Endodermal cell (in vitro differentiated cells): ENCODE measurements at regions not wholly inside any gene's neighbourhood (a gene's known extent, or its start where the extent isn't known, plus 50 kb on each side); places are given as distances from the start of the nearest gene placed in this dataset.

Experiments
- DNase-seq: peaks from one replicate; pipeline ENCODE4 v3.0.0-alpha.2; 2017
- H3K27ac ChIP-seq: 2 replicates; pipeline ENCODE4 v1.5.1; 2013; ENCODE audit warnings: mild to moderate bottlenecking, low read depth, low read length, moderate library complexity
- H3K27me3 ChIP-seq: 2 replicates; pipeline ENCODE4 v1.6.1; 2013; ENCODE audit warnings: mild to moderate bottlenecking, low read length, moderate library complexity; ENCODE audit not compliant: insufficient read depth, control insufficient read depth, poor library complexity, severe bottlenecking
- H3K36me3 ChIP-seq: 2 replicates; pipeline ENCODE4 v1.7.0; 2013; ENCODE audit warnings: mild to moderate bottlenecking, low read length, moderate library complexity; ENCODE audit not compliant: control insufficient read depth, insufficient read depth
- H3K4me1 ChIP-seq: one replicate; pipeline ENCODE4 v1.7.0; 2013; ENCODE audit warnings: low read length; ENCODE audit not compliant: control insufficient read depth, insufficient read depth
- H3K4me3 ChIP-seq: 2 replicates; pipeline ENCODE4 v1.5.1; 2013; ENCODE audit warnings: mild to moderate bottlenecking, low read length, moderate library complexity
- H3K9ac ChIP-seq: 2 replicates; pipeline ENCODE4 v1.6.1; 2013; ENCODE audit warnings: mild to moderate bottlenecking, low read length, moderate library complexity; ENCODE audit not compliant: poor library complexity, severe bottlenecking; ENCODE audit errors: extremely low read depth
- H3K9me3 ChIP-seq: 2 replicates; pipeline ENCODE4 v1.6.1; 2013; ENCODE audit warnings: mild to moderate bottlenecking, low read length, moderate library complexity; ENCODE audit not compliant: control insufficient read depth
- H3K27ac Mint-ChIP-seq: 2 replicates; pipeline ENCODE4 v1.8.0; 2020; ENCODE audit warnings: mixed read lengths
- H3K27me3 Mint-ChIP-seq: 2 replicates; pipeline ENCODE4 v1.8.0; 2021; ENCODE audit warnings: mild to moderate bottlenecking, mixed read lengths; ENCODE audit not compliant: insufficient read depth
- H3K36me3 Mint-ChIP-seq: 2 replicates; pipeline ENCODE4 v1.8.0; 2020; ENCODE audit warnings: low read depth, mixed read lengths
- H3K4me1 Mint-ChIP-seq: 2 replicates; pipeline ENCODE4 v1.8.0; 2020; ENCODE audit warnings: mixed read lengths
- H3K4me3 Mint-ChIP-seq: 2 replicates; pipeline ENCODE4 v1.8.0; 2020; ENCODE audit warnings: mild to moderate bottlenecking, moderate library complexity, mixed read lengths
- H3K9me3 Mint-ChIP-seq: 2 replicates; pipeline ENCODE4 v1.8.0; 2020; ENCODE audit warnings: mild to moderate bottlenecking, mixed read lengths
- WGBS, 2 experiments: methylation state at CpG; one replicate each; pipeline versions ENCODE4 v1.1.5 to v1.1.7; 2013; ENCODE audit warnings: missing lambda C conversion rate in 2 of 2, mixed read lengths in 1 of 2; ENCODE audit not compliant: insufficient coverage in 1 of 2, insufficient read length in 1 of 2; 5-methylcytosine and 5-hydroxymethylcytosine counted together
- TF ChIP-seq, protein P1 (sequence below): fragments of 200-600 bp; sonication (generic); conservative IDR thresholded peaks from 2 replicates; pipeline ENCODE4 v1.5.0; 2021; ENCODE audit warnings: antibody characterized with exemption, mild to moderate bottlenecking

DNA sequence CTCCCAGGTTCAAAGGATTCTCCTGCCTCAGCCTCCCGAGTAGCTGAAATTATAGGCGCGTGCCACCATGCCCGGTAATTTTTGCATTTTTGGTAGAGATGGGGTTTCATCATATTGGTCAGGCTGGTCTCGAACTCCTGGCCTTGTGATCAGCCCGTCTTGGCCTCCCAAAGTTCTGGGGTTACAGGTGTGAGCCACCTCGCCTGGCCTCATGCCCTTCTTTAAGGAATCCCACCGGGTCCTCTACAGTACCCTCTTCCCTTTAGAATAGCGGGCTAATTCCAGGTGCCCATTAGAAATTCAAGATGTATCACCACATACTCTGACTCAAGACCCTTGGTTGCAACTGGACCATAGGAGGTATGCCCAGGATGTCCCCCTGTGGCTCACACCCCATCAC is 74.2 kb upstream of the ZNF536 start:
- Histone ChIP-seq H3K9me3 (no peaks in the 10 kb centered on the region), H3K36me3 (no peaks in the 10 kb centered on the region), H3K27ac (no peak overlapping the region), H3K4me1 (no peaks in the 10 kb centered on the region), H3K9ac (no peak overlapping the region), H3K27me3 (no peaks in the 10 kb centered on the region), H3K4me3 (no peak overlapping the region)
- H3K27me3 Mint-ChIP-seq: no peaks in the 10 kb centered on the region
- H3K36me3 Mint-ChIP-seq: no peaks in the 10 kb centered on the region
- DNase-seq: no peak
- no peak overlapping the region for H3K27ac Mint-ChIP-seq
- WGBS, 2 experiments: 92 to 93% methylated on average over 6 to 9 of the region's 9 CpGs
- no peaks in the 10 kb centered on the region for H3K9me3 Mint-ChIP-seq
- TF ChIP-seq, protein P1, sequence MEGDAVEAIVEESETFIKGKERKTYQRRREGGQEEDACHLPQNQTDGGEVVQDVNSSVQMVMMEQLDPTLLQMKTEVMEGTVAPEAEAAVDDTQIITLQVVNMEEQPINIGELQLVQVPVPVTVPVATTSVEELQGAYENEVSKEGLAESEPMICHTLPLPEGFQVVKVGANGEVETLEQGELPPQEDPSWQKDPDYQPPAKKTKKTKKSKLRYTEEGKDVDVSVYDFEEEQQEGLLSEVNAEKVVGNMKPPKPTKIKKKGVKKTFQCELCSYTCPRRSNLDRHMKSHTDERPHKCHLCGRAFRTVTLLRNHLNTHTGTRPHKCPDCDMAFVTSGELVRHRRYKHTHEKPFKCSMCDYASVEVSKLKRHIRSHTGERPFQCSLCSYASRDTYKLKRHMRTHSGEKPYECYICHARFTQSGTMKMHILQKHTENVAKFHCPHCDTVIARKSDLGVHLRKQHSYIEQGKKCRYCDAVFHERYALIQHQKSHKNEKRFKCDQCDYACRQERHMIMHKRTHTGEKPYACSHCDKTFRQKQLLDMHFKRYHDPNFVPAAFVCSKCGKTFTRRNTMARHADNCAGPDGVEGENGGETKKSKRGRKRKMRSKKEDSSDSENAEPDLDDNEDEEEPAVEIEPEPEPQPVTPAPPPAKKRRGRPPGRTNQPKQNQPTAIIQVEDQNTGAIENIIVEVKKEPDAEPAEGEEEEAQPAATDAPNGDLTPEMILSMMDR: no peak
- no peak overlapping the region for H3K4me3 Mint-ChIP-seq
- H3K4me1 Mint-ChIP-seq: peaks cover 3% of the 10 kb centered on the region

DNA sequence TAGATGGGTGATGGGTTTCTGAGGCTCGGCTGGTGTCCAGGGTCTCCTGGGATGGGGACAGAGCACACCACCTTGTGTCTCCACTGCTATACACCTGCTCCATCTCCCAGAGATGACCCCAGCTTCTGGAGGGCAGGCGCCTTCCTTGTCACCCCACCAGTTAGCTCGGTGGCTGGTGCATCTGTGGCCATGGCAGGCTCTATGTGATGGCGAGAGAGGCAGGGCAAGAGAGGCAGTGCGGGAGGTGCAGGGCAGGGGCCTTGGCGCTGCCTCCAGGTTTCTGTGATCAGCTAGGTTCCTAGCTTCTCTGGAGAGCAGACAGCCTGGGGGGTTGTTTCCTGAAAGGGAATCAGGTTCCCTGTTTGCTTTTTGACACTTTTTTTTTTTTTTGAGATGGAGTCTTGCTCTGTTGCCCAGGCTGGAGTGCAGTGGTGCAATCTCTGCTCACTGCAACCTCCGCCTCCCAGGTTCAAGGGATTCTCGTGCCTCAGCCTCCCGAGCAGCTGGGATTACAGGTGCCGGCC is 69.0 kb upstream of the ZNF536 start:
- no peak overlapping the region for H3K27ac Mint-ChIP-seq
- DNase-seq: no peak
- Histone ChIP-seq H3K4me3 (no peak overlapping the region), H3K27me3 (no peaks in the 10 kb centered on the region), H3K27ac (no peak overlapping the region), H3K4me1 (no peaks in the 10 kb centered on the region), H3K9ac (no peak overlapping the region), H3K36me3 (no peaks in the 10 kb centered on the region), H3K9me3 (no peaks in the 10 kb centered on the region)
- H3K36me3 Mint-ChIP-seq: no peaks in the 10 kb centered on the region
- H3K4me1 Mint-ChIP-seq: peaks cover 8% of the 10 kb centered on the region
- no peak overlapping the region for H3K4me3 Mint-ChIP-seq
- WGBS, 2 experiments: 90 to 92% methylated on average over 8 to 10 of the region's 10 CpGs
- TF ChIP-seq, protein P1: no peak
- H3K27me3 Mint-ChIP-seq: no peaks in the 10 kb centered on the region
- no peaks in the 10 kb centered on the region for H3K9me3 Mint-ChIP-seq

DNA sequence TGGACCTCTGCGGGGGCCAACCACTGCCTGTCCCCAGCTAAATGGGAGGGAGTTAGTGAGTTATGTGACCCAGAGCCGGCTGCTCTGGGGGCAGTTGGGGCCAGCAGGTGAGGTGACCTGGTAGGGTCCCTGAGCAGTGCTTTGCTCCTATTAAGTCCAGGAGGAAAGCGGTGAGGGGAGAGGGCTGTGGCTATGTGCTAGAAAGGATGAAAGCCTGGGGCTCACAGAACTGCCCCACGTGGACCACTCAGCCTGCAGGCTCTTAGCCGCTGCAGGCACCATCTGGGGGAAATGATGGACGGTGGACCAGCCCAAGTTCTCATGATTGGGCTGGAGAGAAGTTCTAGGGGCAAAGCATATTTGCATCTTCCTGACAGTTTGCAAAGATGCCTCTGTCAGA is 67.6 kb upstream of the ZNF536 start:
- Mint-ChIP-seq H3K4me1 (peaks cover 8% of the 10 kb centered on the region), H3K27me3 (peaks cover 2% of the 10 kb centered on the region), H3K36me3 (no peaks in the 10 kb centered on the region), H3K9me3 (no peaks in the 10 kb centered on the region), H3K27ac (no peak overlapping the region), H3K4me3 (no peak overlapping the region)
- H3K4me3 ChIP-seq: no peak overlapping the region
- no peak overlapping the region for H3K27ac ChIP-seq
- no peak overlapping the region for H3K9ac ChIP-seq
- no peaks in the 10 kb centered on the region for H3K4me1 ChIP-seq
- no peak for DNase-seq
- no peaks in the 10 kb centered on the region for H3K27me3 ChIP-seq
- no peaks in the 10 kb centered on the region for H3K9me3 ChIP-seq
- 89% methylated on average over 3 to 6 of the region's 6 CpGs for WGBS, 2 experiments
- H3K36me3 ChIP-seq: no peaks in the 10 kb centered on the region
- TF ChIP-seq, protein P1: no peak
